MG63 (cell line): ENCODE measurements at regions not wholly inside any gene's neighbourhood (a gene's known extent, or its start where the extent isn't known, plus 50 kb on each side); places are given as distances from the start of the nearest gene placed in this dataset.
"Not testable (repeated sequence)": the region's sequence is repeated elsewhere in the genome, so short reads cannot be mapped to it uniquely, and the experiment has no call there.

Experiments
- DNase-seq: peaks from one replicate; pipeline ENCODE4 v3.0.0-alpha.2; 2020
- H3K27me3 ChIP-seq: fragments of 250-450 bp; sonication (Bioruptor Pico); 2 replicates; pipeline ENCODE4 v1.5.1; 2020; ENCODE audit warnings: mild to moderate bottlenecking, moderate library complexity
- H3K36me3 ChIP-seq: fragments of 250-450 bp; sonication (Bioruptor Pico); 2 replicates; pipeline ENCODE4 v1.5.1; 2020; ENCODE audit warnings: mild to moderate bottlenecking, moderate library complexity
- H3K4me3 ChIP-seq: fragments of 250-450 bp; sonication (Bioruptor Pico); 2 replicates; pipeline ENCODE4 v1.5.1; 2020; ENCODE audit warnings: mild to moderate bottlenecking, moderate library complexity
- H3K9me3 ChIP-seq: fragments of 250-450 bp; sonication (Bioruptor Pico); 2 replicates; pipeline ENCODE4 v1.5.1; 2020; ENCODE audit warnings: mild to moderate bottlenecking, moderate library complexity

GRCh38 chr3:125771506-125771905 lies 176.2 kb upstream of the OSBPL11 start:
- not testable (repeated sequence) for H3K36me3 ChIP-seq, H3K27me3 ChIP-seq, DNase-seq, H3K4me3 ChIP-seq, H3K9me3 ChIP-seq

GRCh38 chr3:125774433-125775034 lies 179.2 kb upstream of the OSBPL11 start:
- not testable (repeated sequence) for DNase-seq, H3K36me3 ChIP-seq, H3K9me3 ChIP-seq, H3K27me3 ChIP-seq, H3K4me3 ChIP-seq

- H3K9me3 ChIP-seq, H3K36me3 ChIP-seq, DNase-seq: not testable (repeated sequence)
Measured at GRCh38 chr3:125775106-125775505, 179.8 kb upstream of the OSBPL11 start.

GRCh38 chr3:125775606-125776294 lies 180.5 kb upstream of the OSBPL11 start:
- not testable (repeated sequence) for H3K4me3 ChIP-seq, H3K36me3 ChIP-seq, H3K9me3 ChIP-seq, H3K27me3 ChIP-seq, DNase-seq

More at GRCh38 chr3:125775106-125775505, 179.8 kb upstream of the OSBPL11 start:
- not testable (repeated sequence) for H3K4me3 ChIP-seq, H3K27me3 ChIP-seq

- not testable (repeated sequence) for H3K27me3 ChIP-seq, H3K4me3 ChIP-seq, H3K9me3 ChIP-seq, DNase-seq, H3K36me3 ChIP-seq
Measured at GRCh38 chr3:125779276-125779675, 184.0 kb upstream of the OSBPL11 start.

- not testable (repeated sequence) for DNase-seq, H3K36me3 ChIP-seq, H3K27me3 ChIP-seq, H3K4me3 ChIP-seq, H3K9me3 ChIP-seq
Measured at GRCh38 chr3:125779918-125780317, 184.6 kb upstream of the OSBPL11 start.

GRCh38 chr3:125781678-125782077 lies 186.4 kb upstream of the OSBPL11 start:
- H3K27me3 ChIP-seq, H3K9me3 ChIP-seq, H3K4me3 ChIP-seq, H3K36me3 ChIP-seq, DNase-seq: not testable (repeated sequence)

GRCh38 chr3:125790312-125790711 lies 178.7 kb upstream of the ROPN1B start:
- H3K27me3 ChIP-seq, DNase-seq, H3K4me3 ChIP-seq, H3K36me3 ChIP-seq, H3K9me3 ChIP-seq: not testable (repeated sequence)

GRCh38 chr3:125791021-125791420 lies 178.0 kb upstream of the ROPN1B start:
- not testable (repeated sequence) for H3K36me3 ChIP-seq, H3K27me3 ChIP-seq, H3K4me3 ChIP-seq, DNase-seq, H3K9me3 ChIP-seq

- peaks cover 30% of the 10 kb centered on the region for H3K9me3 ChIP-seq
- not testable (repeated sequence) for H3K27me3 ChIP-seq, H3K4me3 ChIP-seq, DNase-seq, H3K36me3 ChIP-seq
Measured at GRCh38 chr3:125810010-125810409, 159.0 kb upstream of the ROPN1B start.

- peak; percentile 59 for DNase-seq
- not testable (repeated sequence) for H3K27me3 ChIP-seq, H3K36me3 ChIP-seq, H3K4me3 ChIP-seq, H3K9me3 ChIP-seq
Measured at GRCh38 chr3:125822175-125822574, 146.8 kb upstream of the ROPN1B start.

- not testable (repeated sequence) for H3K36me3 ChIP-seq, DNase-seq, H3K4me3 ChIP-seq, H3K9me3 ChIP-seq, H3K27me3 ChIP-seq
Measured at GRCh38 chr3:125831005-125831750, 137.8 kb upstream of the ROPN1B start.

- H3K27me3 ChIP-seq, DNase-seq, H3K4me3 ChIP-seq, H3K36me3 ChIP-seq, H3K9me3 ChIP-seq: not testable (repeated sequence)
Measured at GRCh38 chr3:125835562-125835961, 133.4 kb upstream of the ROPN1B start.

- not testable (repeated sequence) for H3K9me3 ChIP-seq, H3K27me3 ChIP-seq, H3K36me3 ChIP-seq, H3K4me3 ChIP-seq, DNase-seq
Measured at GRCh38 chr3:125836011-125836551, 132.9 kb upstream of the ROPN1B start.

GRCh38 chr3:125836786-125837185 lies 132.2 kb upstream of the ROPN1B start:
- H3K27me3 ChIP-seq, H3K4me3 ChIP-seq, H3K9me3 ChIP-seq, DNase-seq, H3K36me3 ChIP-seq: not testable (repeated sequence)

GRCh38 chr3:125838857-125839256 lies 130.1 kb upstream of the ROPN1B start:
- not testable (repeated sequence) for DNase-seq, H3K9me3 ChIP-seq, H3K4me3 ChIP-seq, H3K27me3 ChIP-seq, H3K36me3 ChIP-seq

- not testable (repeated sequence) for H3K36me3 ChIP-seq, DNase-seq, H3K27me3 ChIP-seq, H3K9me3 ChIP-seq, H3K4me3 ChIP-seq
Measured at GRCh38 chr3:125840465-125840864, 128.5 kb upstream of the ROPN1B start.

GRCh38 chr3:125847966-125848365 lies 121.0 kb upstream of the ROPN1B start:
- not testable (repeated sequence) for H3K36me3 ChIP-seq, H3K27me3 ChIP-seq, DNase-seq, H3K4me3 ChIP-seq, H3K9me3 ChIP-seq
